HUES64 (cell line): ENCODE measurements at regions not wholly inside any gene's neighbourhood (a gene's known extent, or its start where the extent isn't known, plus 50 kb on each side); places are given as distances from the start of the nearest gene placed in this dataset.
"Not testable (repeated sequence)": the region's sequence is repeated elsewhere in the genome, so short reads cannot be mapped to it uniquely, and the experiment has no call there.

ENCODE experiments used
- H3K27ac ChIP-seq: 2 replicates; pipeline ENCODE4 v1.7.0; 2013; ENCODE audit warnings: low read depth, low read length, inconsistent platforms
- H3K27me3 ChIP-seq: 2 replicates; pipeline ENCODE4 v1.6.1; 2013; ENCODE audit warnings: mild to moderate bottlenecking, low read length; ENCODE audit not compliant: insufficient read depth
- H3K36me3 ChIP-seq: 2 replicates; pipeline ENCODE4 v1.6.1; 2013; ENCODE audit warnings: mild to moderate bottlenecking, low read length; ENCODE audit not compliant: insufficient read depth
- H3K4me1 ChIP-seq: 2 replicates; pipeline ENCODE4 v1.6.1; 2013; ENCODE audit warnings: mild to moderate bottlenecking, low read length, moderate library complexity; ENCODE audit not compliant: insufficient read depth
- H3K4me3 ChIP-seq: 2 replicates; pipeline ENCODE4 v1.5.1; 2013; ENCODE audit warnings: mild to moderate bottlenecking, low read length, moderate library complexity
- H3K9ac ChIP-seq: 2 replicates; pipeline ENCODE4 v1.6.1; 2013; ENCODE audit warnings: mild to moderate bottlenecking, low read depth, low read length
- H3K9me3 ChIP-seq: 2 replicates; pipeline ENCODE4 v1.6.1; 2013; ENCODE audit warnings: low read depth, low read length; ENCODE audit not compliant: insufficient read depth
- WGBS: fragments of 150-250, 120-280 bp; methylation state at CpG from one replicate; pipeline ENCODE4 v1.1.7; 2013; ENCODE audit warnings: missing lambda C conversion rate; 5-methylcytosine and 5-hydroxymethylcytosine counted together

GRCh38 chr18:4720518-4720917 lies 265.4 kb upstream of the DLGAP1 start:
- no peak overlapping the region for H3K27ac ChIP-seq
- H3K36me3 ChIP-seq = no peaks in the 10 kb centered on the region
- no peak overlapping the region for H3K9ac ChIP-seq
- no peak overlapping the region for H3K4me3 ChIP-seq
- H3K27me3 ChIP-seq = no peaks in the 10 kb centered on the region
- no peaks in the 10 kb centered on the region for H3K4me1 ChIP-seq
- H3K9me3 ChIP-seq = no peaks in the 10 kb centered on the region
- WGBS = 71% methylated on average over 2 of the region's 2 CpGs

DNA sequence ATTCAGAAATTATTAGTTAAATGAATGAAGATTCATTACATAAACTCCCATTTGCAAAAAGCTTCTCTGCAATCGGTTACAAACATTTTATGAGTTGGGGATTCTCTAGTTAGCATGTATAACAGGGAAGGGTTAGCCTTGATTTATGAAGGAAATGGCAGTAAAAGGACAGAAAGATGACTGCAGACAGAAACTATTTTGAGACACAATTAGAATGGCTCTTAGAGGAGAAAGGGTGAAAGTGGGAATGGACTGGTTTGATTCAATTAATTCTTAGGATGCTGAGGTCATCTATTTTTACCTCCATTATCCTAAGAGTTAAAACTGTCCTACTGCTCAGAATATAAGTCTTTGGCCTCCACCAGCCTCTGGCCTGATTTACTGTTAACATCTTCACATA lies 250.8 kb upstream of the DLGAP1 start:
- no peak overlapping the region for H3K9ac ChIP-seq
- H3K27me3 ChIP-seq = no peaks in the 10 kb centered on the region
- no peak overlapping the region for H3K4me3 ChIP-seq
- H3K4me1 ChIP-seq = no peaks in the 10 kb centered on the region
- H3K27ac ChIP-seq = no peak overlapping the region
- 96% methylated on average over 1 of the region's 1 CpG for WGBS
- no peaks in the 10 kb centered on the region for H3K36me3 ChIP-seq
- H3K9me3 ChIP-seq = no peaks in the 10 kb centered on the region

- Histone ChIP-seq H3K27me3 (no peaks in the 10 kb centered on the region), H3K4me1 (no peaks in the 10 kb centered on the region), H3K27ac (no peak overlapping the region), H3K9ac (no peak overlapping the region), H3K4me3 (no peak overlapping the region), H3K36me3 (no peaks in the 10 kb centered on the region), H3K9me3 (no peaks in the 10 kb centered on the region)
- WGBS = 69% methylated on average over 3 of the region's 3 CpGs
These were observed 249.7 kb upstream of the DLGAP1 start for GRCh38 chr18:4704781-4705180.

DNA sequence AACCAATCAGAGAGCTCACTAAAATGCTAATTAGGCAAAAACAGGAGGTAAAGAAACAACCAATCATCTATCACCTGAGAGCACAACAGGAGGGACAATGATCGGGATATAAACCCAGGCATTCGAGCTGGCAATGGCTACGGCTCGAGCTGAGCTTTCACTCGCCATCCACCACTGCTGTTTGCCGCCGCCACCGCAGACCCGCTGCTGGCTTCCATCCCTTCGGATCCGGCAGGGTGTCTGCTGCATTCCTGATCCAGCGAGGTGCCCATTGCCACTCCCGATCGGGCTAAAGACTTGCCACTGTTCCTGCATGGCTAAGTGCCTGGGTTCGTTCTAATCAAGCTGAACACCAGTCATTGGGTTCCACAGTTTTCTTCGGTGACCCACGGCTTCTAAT lies 236.7 kb upstream of the DLGAP1 start:
- Histone ChIP-seq H3K27me3 (no peaks in the 10 kb centered on the region), H3K9ac (no peak overlapping the region), H3K36me3 (no peaks in the 10 kb centered on the region), H3K4me1 (no peaks in the 10 kb centered on the region), H3K9me3 (peaks cover 5% of the 10 kb centered on the region; the same call in 1 of the 2 replicates), H3K4me3 (no peak overlapping the region), H3K27ac (no peak overlapping the region)
- WGBS = 95% methylated on average over 17 of the region's 17 CpGs

GRCh38 chr18:4678685-4679084 lies 223.6 kb upstream of the DLGAP1 start:
- not testable (repeated sequence) for H3K36me3 ChIP-seq, H3K9me3 ChIP-seq, H3K9ac ChIP-seq, H3K4me3 ChIP-seq, H3K27me3 ChIP-seq, H3K27ac ChIP-seq, H3K4me1 ChIP-seq
- 93% methylated on average over 5 of the region's 5 CpGs for WGBS

- Histone ChIP-seq H3K4me1 (peaks cover 5% of the 10 kb centered on the region; the same call in 1 of the 2 replicates), H3K9me3 (0 out of 2 replicates have a peak, but pooled peaks cover 3% of the 10 kb centered on the region), H3K27ac (no peak overlapping the region), H3K4me3 (no peak overlapping the region), H3K27me3 (no peaks in the 10 kb centered on the region), H3K9ac (no peak overlapping the region), H3K36me3 (no peaks in the 10 kb centered on the region)
- WGBS = 88% methylated on average over 3 of the region's 3 CpGs
These were observed 221.9 kb upstream of the DLGAP1 start for GRCh38 chr18:4677006-4677405.

GRCh38 chr18:4672162-4672561 lies 217.1 kb upstream of the DLGAP1 start:
- Histone ChIP-seq H3K9me3 (peaks cover 31% of the 10 kb centered on the region; the same call in 1 of the 2 replicates), H3K4me1 (peaks cover 6% of the 10 kb centered on the region; the same call in 1 of the 2 replicates), H3K36me3 (no peaks in the 10 kb centered on the region), H3K27ac (no peak overlapping the region), H3K27me3 (no peaks in the 10 kb centered on the region), H3K4me3 (no peak overlapping the region), H3K9ac (no peak overlapping the region)
- WGBS = 85% methylated on average over 6 of the region's 6 CpGs

- no peak overlapping the region for H3K4me3 ChIP-seq
- no peaks in the 10 kb centered on the region for H3K36me3 ChIP-seq
- H3K27me3 ChIP-seq = no peaks in the 10 kb centered on the region
- H3K27ac ChIP-seq = no peak overlapping the region
- H3K9ac ChIP-seq = no peak overlapping the region
- no peaks in the 10 kb centered on the region for H3K4me1 ChIP-seq
- H3K9me3 ChIP-seq = peaks cover 3% of the 10 kb centered on the region; the same call in 1 of the 2 replicates
These were observed 203.7 kb upstream of the DLGAP1 start for GRCh38 chr18:4658804-4659203.

- 94% methylated on average over 2 of the region's 2 CpGs for WGBS
- H3K4me1 ChIP-seq = no peaks in the 10 kb centered on the region
- H3K9me3 ChIP-seq = no peaks in the 10 kb centered on the region
- H3K4me3 ChIP-seq = no peak overlapping the region
- H3K27ac ChIP-seq = no peak overlapping the region
- no peak overlapping the region for H3K9ac ChIP-seq
- H3K36me3 ChIP-seq = no peaks in the 10 kb centered on the region
- no peaks in the 10 kb centered on the region for H3K27me3 ChIP-seq
These were observed 198.3 kb upstream of the DLGAP1 start for GRCh38 chr18:4653418-4653817.

DNA sequence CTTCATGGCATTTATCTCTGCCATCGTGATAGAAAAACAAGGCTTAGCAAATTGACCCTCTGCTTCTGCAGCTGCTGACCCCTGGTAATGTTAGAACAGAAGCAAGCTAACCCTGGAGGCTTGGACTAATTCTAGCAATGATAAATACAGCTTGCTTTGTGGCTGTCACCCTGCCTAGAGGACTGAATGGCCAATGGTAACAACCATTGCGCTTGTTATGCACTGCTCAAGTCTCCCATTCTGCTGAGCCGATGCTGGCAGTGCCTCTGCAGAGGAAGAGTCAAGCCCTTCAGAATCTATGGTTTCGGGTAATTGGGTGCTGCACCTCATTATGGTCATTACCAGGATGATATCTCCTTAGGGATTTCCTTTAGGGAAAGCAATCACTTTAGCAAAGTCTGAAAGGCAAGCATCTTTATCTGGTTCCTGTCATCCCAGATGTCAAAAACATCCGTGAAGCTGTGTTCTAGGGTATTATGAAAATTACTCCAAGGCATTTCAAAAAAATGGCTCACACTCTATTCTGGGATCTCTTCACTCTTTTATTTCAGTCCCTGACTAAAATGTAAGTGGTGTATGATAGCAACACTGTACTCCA lies 186.8 kb upstream of the DLGAP1 start:
- WGBS = 93% methylated on average over 5 of the region's 5 CpGs
- H3K27ac ChIP-seq = no peak overlapping the region
- H3K36me3 ChIP-seq = no peaks in the 10 kb centered on the region
- H3K4me3 ChIP-seq = no peak overlapping the region
- no peak overlapping the region for H3K9ac ChIP-seq
- H3K27me3 ChIP-seq = no peaks in the 10 kb centered on the region
- peaks cover 8% of the 10 kb centered on the region; the same call in 1 of the 2 replicates for H3K4me1 ChIP-seq
- no peaks in the 10 kb centered on the region for H3K9me3 ChIP-seq

GRCh38 chr18:4640349-4641012 lies 185.4 kb upstream of the DLGAP1 start:
- no peak overlapping the region for H3K9ac ChIP-seq
- WGBS = 81% methylated on average over 3 of the region's 3 CpGs
- no peak overlapping the region for H3K4me3 ChIP-seq
- H3K27ac ChIP-seq = no peak overlapping the region
- H3K9me3 ChIP-seq = no peaks in the 10 kb centered on the region
- H3K27me3 ChIP-seq = no peaks in the 10 kb centered on the region
- peaks cover 8% of the 10 kb centered on the region; the same call in 1 of the 2 replicates for H3K4me1 ChIP-seq
- no peaks in the 10 kb centered on the region for H3K36me3 ChIP-seq
